ENCODE measurements at regions not wholly inside any gene's neighbourhood (a gene's known extent, or its start where the extent isn't known, plus 50 kb on each side); places are given as distances from the start of the nearest gene placed in this dataset.
A peak's percentile ranks its signal among the peaks of the same experiment; 100 is the strongest.

DNA sequence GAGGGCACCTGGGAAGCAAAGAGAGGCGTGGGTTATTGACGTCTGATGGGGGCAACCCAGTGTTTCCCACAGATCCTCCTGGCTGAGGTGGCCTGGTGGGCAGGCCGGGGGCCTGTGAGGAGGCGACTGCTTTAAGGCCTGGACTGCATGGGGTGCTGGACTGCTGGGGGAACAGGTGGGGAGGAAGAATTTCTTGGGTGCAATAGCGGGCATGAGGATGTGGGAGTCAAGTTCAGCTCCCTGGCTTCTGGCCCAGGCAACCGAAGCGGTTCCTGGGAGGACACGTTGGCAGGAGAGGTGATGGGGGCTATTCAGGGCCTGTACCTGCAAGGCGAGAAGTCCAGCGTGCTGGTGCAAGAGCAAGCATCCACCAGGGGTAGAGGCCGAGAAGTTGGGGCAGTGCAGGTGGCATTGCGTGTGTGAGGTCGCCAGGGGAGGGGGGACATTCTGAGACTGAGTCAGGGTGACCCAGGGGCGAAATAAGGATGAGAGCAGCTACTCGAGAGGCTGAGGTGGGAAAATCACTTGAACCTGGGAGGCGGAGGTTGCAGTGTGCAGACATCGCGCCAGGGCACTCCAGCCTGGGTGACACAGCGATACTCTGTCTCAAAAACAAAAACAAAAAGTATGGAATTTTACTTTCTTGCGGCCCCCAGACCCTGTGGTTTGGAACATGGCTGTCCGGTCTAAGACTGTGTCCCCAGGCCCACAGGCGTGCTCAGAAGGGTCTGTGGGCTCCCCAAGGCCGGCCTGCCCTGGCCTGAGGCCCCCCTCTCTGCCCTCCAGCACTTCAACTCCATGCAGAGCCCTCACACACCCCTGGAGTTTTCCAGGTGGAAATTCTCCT, 53.6 kb upstream of the ELN start:
- Histone ChIP-seq H3K9me3 (no peaks in the 10 kb centered on the region), H3K27ac (no peak overlapping the region), H3K4me1 (no peaks in the 10 kb centered on the region), H3K4me3 (no peak overlapping the region), H3K36me3 (no peaks in the 10 kb centered on the region), H3K27me3 (ENCODE audit: low read depth) (no peaks in the 10 kb centered on the region)
- intact Hi-C loops (cut with DNase I): no loop called here
- no peak for TF ChIP-seq CTCF (IDR thresholded peaks at IDR 0.05)
- peak; percentile 25 for DNase-seq
- ATAC-seq: no peak

GRCh38 chr7:73974948-73975926, 52.7 kb upstream of the ELN start:
- Histone ChIP-seq H3K4me1 (no peaks in the 10 kb centered on the region), H3K27me3 (ENCODE audit: low read depth) (no peaks in the 10 kb centered on the region), H3K9me3 (no peaks in the 10 kb centered on the region), H3K36me3 (no peaks in the 10 kb centered on the region), H3K27ac (no peak overlapping the region), H3K4me3 (no peak overlapping the region)
- intact Hi-C loops (cut with DNase I): no loop called here
- DNase-seq: peak; percentile 31
- no peak for ATAC-seq
- TF ChIP-seq CTCF (IDR thresholded peaks at IDR 0.05): no peak

- DNase-seq (peak; percentile 22), ATAC-seq (no peak)
- TF ChIP-seq CTCF (IDR thresholded peaks at IDR 0.05): no peak
- Histone ChIP-seq H3K27me3 (ENCODE audit: low read depth) (no peaks in the 10 kb centered on the region), H3K4me1 (no peaks in the 10 kb centered on the region), H3K27ac (no peak overlapping the region), H3K4me3 (no peak overlapping the region), H3K9me3 (no peaks in the 10 kb centered on the region), H3K36me3 (no peaks in the 10 kb centered on the region)
- intact Hi-C loops (cut with DNase I): no loop called here
Measured at GRCh38 chr7:73976761-73977618, 51.0 kb upstream of the ELN start.

GRCh38 chr7:73977619-73978618, 50.1 kb upstream of the ELN start:
- ATAC-seq (no peak), DNase-seq (peak; percentile 39)
- H3K27ac ChIP-seq: no peak overlapping the region
- no peaks in the 10 kb centered on the region for H3K36me3 ChIP-seq
- H3K27me3 ChIP-seq (ENCODE audit: low read depth): no peaks in the 10 kb centered on the region
- H3K9me3 ChIP-seq: no peaks in the 10 kb centered on the region
- TF ChIP-seq CTCF (IDR thresholded peaks at IDR 0.05): no peak
- H3K4me3 ChIP-seq: no peak overlapping the region
- intact Hi-C loops (cut with DNase I): no loop called here
- H3K4me1 ChIP-seq: no peaks in the 10 kb centered on the region

All from lower lobe of right lung (tissue), 2 donors.